Breast epithelium (tissue), 4 donors: ENCODE measurements at regions not wholly inside any gene's neighbourhood (a gene's known extent, or its start where the extent isn't known, plus 50 kb on each side); places are given as distances from the start of the nearest gene placed in this dataset.

ENCODE experiments used
- DNase-seq, 2 donors: peaks; one replicate each; pipeline ENCODE4 v3.0.0-alpha.2; 2019; ENCODE audit warnings: low spot score in 2 of 2
- H3K27ac ChIP-seq, 2 donors: fragments of 200-600 bp; sonication (generic) in 1 of 2; one replicate each; pipeline ENCODE4 v1.5.1; 2016 to 2019; ENCODE audit warnings: mild to moderate bottlenecking in 1 of 2
- H3K27me3 ChIP-seq, 2 donors: fragments of 200-600 bp; sonication (generic) in 1 of 2; one replicate each; pipeline versions ENCODE4 v1.5.1 to v1.6.0; 2017 to 2019; ENCODE audit warnings: control low read depth in 1 of 2, mild to moderate bottlenecking in 1 of 2
- H3K36me3 ChIP-seq: fragments of 200-600 bp; one replicate; pipeline ENCODE4 v1.5.1; 2019
- H3K4me1 ChIP-seq, 2 donors: fragments of 200-600 bp; sonication (generic); one replicate each; pipeline ENCODE4 v1.5.1; 2016 to 2019; ENCODE audit warnings: control low read depth in 1 of 2
- H3K4me3 ChIP-seq, 3 donors: fragments of 200-600 bp; sonication (generic); 1 replicate in 2 of 3; 2 replicates in 1 of 3; pipeline ENCODE4 v1.5.1; 2016 to 2019; ENCODE audit warnings: mild to moderate bottlenecking in 3 of 3, moderate library complexity in 2 of 3
- H3K9me3 ChIP-seq, 2 donors: fragments of 200-600 bp; sonication (generic) in 1 of 2; one replicate each; pipeline ENCODE4 v1.5.1; 2016 to 2019; ENCODE audit warnings: control low read depth in 1 of 2
- CTCF ChIP-seq, 3 donors: fragments of 450-650 bp; IDR thresholded peaks; one replicate each; pipeline ENCODE4 v1.5.1; 2016 to 2017; ENCODE audit warnings: antibody characterized with exemption in 3 of 3, mild to moderate bottlenecking in 3 of 3, moderate library complexity in 3 of 3
- POLR2A ChIP-seq: fragments of 450-650 bp; IDR thresholded peaks from one replicate; pipeline ENCODE4 v1.6.1; 2016; ENCODE audit warnings: antibody characterized with exemption, mild to moderate bottlenecking, moderate library complexity
- POLR2AphosphoS5 ChIP-seq, 3 donors: sonication (generic); formaldehyde crosslinking; IDR thresholded peaks; one replicate each; pipeline ENCODE4 v1.6.1; 2017; ENCODE audit warnings: antibody characterized with exemption in 3 of 3
- intact Hi-C: fragments of 100-400 bp; cut with DNase I; formaldehyde crosslinking; loops from one replicate; pipeline ENCODE4 v1.15.1; 2023; ENCODE audit warnings: low total_unique reads

- DNase-seq: no peak
- H3K4me3 ChIP-seq: no peak overlapping the region
- H3K9me3 ChIP-seq: no peaks in the 10 kb centered on the region
- TF ChIP-seq CTCF (IDR thresholded peaks at IDR 0.05): no peak
- TF ChIP-seq POLR2A: no peak
- TF ChIP-seq POLR2AphosphoS5 (IDR thresholded peaks at IDR 0.05): no peak
- intact Hi-C loops: no loop called here
- H3K36me3 ChIP-seq: no peaks in the 10 kb centered on the region
- H3K4me1 ChIP-seq: no peaks in the 10 kb centered on the region
- H3K27ac ChIP-seq: no peak overlapping the region
- no peaks in the 10 kb centered on the region for H3K27me3 ChIP-seq
Measured at GRCh38 chr7:13169356-13169755, 481.9 kb downstream of the ARL4A start.

- no peak for TF ChIP-seq POLR2AphosphoS5 (IDR thresholded peaks at IDR 0.05)
- TF ChIP-seq POLR2A: no peak
- TF ChIP-seq CTCF (IDR thresholded peaks at IDR 0.05): no peak
- no peak for DNase-seq
- intact Hi-C loops: no loop called here
Measured at GRCh38 chr7:13174991-13175390, 487.6 kb downstream of the ARL4A start.

GRCh38 chr7:13179011-13179582 lies 491.7 kb downstream of the ARL4A start:
- no peak for DNase-seq
- TF ChIP-seq CTCF (IDR thresholded peaks at IDR 0.05): no peak
- no peak for TF ChIP-seq POLR2AphosphoS5 (IDR thresholded peaks at IDR 0.05)
- no peak for TF ChIP-seq POLR2A
- Histone ChIP-seq H3K9me3 (no peaks in the 10 kb centered on the region), H3K4me3 (no peak overlapping the region), H3K36me3 (no peaks in the 10 kb centered on the region), H3K27me3 (no peaks in the 10 kb centered on the region), H3K27ac (no peak overlapping the region), H3K4me1 (no peaks in the 10 kb centered on the region)
- intact Hi-C loops: no loop called here

More at GRCh38 chr7:13174991-13175390, 487.6 kb downstream of the ARL4A start:
- H3K27ac ChIP-seq: no peak overlapping the region
- H3K4me3 ChIP-seq: no peak overlapping the region
- H3K4me1 ChIP-seq: no peaks in the 10 kb centered on the region
- H3K27me3 ChIP-seq: no peaks in the 10 kb centered on the region
- no peaks in the 10 kb centered on the region for H3K36me3 ChIP-seq
- no peaks in the 10 kb centered on the region for H3K9me3 ChIP-seq

- H3K27ac ChIP-seq: no peak overlapping the region
- H3K9me3 ChIP-seq: no peaks in the 10 kb centered on the region
- H3K4me3 ChIP-seq: no peak overlapping the region
- TF ChIP-seq POLR2AphosphoS5 (IDR thresholded peaks at IDR 0.05) (no peak), POLR2A (no peak), CTCF (IDR thresholded peaks at IDR 0.05) (no peak)
- intact Hi-C loops: no loop called here
- DNase-seq: no peak
- no peaks in the 10 kb centered on the region for H3K4me1 ChIP-seq
- no peaks in the 10 kb centered on the region for H3K36me3 ChIP-seq
- no peaks in the 10 kb centered on the region for H3K27me3 ChIP-seq
Measured at GRCh38 chr7:13179775-13180523, 492.5 kb downstream of the ARL4A start.

- no peak for DNase-seq
- Histone ChIP-seq H3K4me1 (no peaks in the 10 kb centered on the region), H3K36me3 (no peaks in the 10 kb centered on the region), H3K27ac (no peak overlapping the region), H3K27me3 (no peaks in the 10 kb centered on the region), H3K4me3 (no peak overlapping the region), H3K9me3 (no peaks in the 10 kb centered on the region)
- intact Hi-C loops: no loop called here
- TF ChIP-seq POLR2A: no peak
- no peak for TF ChIP-seq POLR2AphosphoS5 (IDR thresholded peaks at IDR 0.05)
- no peak for TF ChIP-seq CTCF (IDR thresholded peaks at IDR 0.05)
Measured at GRCh38 chr7:13181216-13181615, 493.8 kb downstream of the ARL4A start.
